HTR-8/SVneo (cell line): ENCODE measurements at regions not wholly inside any gene's neighbourhood (a gene's known extent, or its start where the extent isn't known, plus 50 kb on each side); places are given as distances from the start of the nearest gene placed in this dataset.
"Not testable (repeated sequence)": the region's sequence is repeated elsewhere in the genome, so short reads cannot be mapped to it uniquely, and the experiment has no call there.

ENCODE experiments used
- DNase-seq: peaks from one replicate; pipeline ENCODE4 v3.0.0; 2011; ENCODE audit warnings: low spot score, mixed read lengths; ENCODE audit not compliant: insufficient read length
- FAIRE-seq: peaks from 2 replicates; lab custom pipeline; 2011; peaks lifted over from hg19 to GRCh38; lab: Jason Lieb, UNC

DNA sequence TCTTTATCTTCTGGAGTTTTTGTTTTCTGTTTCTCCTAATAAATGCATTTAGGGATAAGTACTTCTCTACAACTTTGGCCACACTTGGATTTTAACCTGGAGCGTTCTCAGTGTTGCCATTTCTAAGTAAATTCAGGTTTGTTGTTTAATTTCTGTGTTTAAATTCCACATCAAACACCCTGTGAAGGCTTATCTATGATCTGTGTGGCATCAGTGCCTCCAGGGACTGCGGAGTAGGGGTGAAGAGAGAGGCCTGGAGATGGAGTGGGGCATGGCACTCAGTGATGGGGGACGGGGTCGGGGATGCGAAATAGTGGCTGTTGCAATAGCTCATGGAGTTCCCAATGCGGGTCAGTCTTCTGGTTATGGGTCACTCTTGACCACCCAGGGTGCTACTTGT lies 294.8 kb downstream of the HS3ST3B1 start:
- FAIRE-seq: no peak
- DNase-seq: no peak

DNA sequence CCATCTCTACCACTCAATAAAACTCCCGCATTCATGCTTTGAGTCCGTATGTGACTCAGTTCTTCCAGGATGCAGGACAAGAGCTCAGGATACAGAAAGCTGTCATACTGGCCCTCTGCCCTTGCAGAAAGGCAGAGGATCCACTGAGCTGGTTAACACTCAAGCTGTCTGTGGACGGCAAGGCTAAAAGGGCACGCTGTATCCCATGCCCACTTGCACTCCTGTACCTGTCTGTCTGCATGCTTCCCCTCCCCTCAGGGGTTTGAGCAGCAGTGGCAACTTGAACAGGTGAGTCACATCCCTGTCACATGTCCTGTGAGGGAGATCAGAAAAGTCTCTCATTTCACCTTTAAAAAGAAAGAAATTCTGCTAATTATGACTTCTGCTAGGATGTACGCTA lies 293.8 kb downstream of the HS3ST3B1 start:
- no peak for FAIRE-seq
- DNase-seq: no peak

DNA sequence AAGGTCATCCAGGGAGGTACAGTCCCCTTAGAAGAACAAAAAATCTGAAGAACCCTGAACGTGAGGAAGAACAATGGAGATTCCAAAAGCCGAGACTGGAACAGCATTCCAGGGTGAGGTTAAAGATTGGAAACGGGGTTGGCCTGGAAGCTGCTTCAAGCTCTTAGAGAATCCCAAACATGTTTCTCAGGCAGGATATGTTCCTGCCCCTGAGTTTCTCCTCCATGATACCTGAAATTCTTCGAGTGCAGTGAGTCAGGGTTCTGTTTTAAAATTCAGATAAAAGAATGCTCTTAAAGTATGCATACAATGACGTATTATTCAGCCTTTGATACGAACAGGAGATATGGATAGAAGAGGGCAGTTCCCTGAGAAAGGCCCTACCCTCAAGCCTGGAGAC lies 293.1 kb downstream of the HS3ST3B1 start:
- FAIRE-seq: no peak

DNA sequence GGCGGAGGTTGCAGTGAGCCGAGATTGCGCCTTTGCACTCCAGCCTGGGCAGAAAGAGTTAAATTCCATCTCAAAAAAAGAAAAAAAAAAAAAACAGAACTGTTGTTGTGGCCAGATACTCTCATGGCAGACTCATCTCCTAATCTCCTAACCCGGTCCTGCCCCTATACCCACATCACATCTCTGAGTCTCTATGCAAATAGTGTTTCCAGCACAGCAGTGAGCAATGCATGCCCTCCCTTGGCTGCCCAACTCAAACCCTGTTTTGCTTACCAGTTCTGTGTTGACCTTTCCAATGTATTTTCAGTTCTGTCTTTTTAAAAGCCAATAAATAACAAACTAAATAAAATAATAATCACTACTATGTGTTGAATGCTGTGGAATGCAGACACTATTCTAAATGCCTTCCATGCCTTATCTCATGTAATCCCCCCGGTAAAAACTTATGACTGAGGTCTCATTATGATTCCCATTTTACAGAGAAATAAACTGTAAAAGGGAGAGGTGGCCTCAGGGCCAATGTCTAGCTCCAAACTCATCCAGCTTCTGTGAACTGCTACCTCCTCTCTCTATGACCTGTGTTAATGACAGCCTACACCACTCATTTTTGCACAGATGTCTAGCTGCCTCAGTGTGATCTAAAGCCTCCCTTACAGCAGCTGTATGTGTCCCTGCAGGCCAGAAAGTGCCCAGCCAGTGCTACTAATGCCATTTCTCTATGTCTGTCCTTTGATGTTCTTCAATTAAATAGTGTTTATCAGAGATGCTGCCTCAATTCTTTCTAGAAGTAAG lies 289.8 kb downstream of the HS3ST3B1 start:
- FAIRE-seq (no peak), DNase-seq (no peak)

More for the DNA sequence above, 293.1 kb downstream of the HS3ST3B1 start:
- no peak for DNase-seq

DNA sequence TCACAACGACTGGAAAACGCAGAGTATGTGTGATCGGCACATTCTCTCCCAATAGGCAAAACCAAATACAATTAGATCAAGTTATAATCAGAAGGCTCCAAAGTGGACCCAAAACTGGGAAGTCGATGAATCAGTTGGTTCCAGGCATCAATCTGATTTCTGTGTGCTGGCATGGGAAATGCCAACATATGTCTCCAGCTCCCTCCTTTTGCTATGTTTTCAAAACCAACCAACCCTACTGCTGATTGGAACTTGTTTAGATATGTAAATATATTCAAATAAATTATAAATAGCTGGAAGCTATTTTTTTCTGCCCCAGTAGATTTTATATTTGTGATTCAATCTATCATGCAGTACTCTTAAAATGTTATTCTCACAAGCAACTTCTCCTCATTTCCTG lies 284.2 kb downstream of the HS3ST3B1 start:
- FAIRE-seq (no peak), DNase-seq (no peak)

DNA sequence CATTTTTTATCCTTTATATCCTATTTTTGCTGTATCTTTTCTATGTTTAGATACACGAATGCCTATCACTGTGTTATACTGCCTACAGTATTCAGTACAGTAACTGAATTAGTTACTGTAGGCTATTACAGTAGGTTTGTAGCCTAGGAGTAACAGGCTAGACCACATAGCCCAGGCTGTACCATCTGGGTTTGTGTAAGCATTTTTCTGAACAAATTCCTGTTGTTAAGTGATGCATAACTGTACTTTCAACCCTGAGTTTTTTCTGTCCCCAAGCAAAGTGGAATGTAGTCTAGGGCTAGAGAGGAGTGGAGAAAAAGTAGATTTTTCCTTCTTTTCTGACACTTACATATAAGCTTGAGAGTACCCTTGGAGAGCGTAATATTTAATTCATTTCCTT lies 282.1 kb downstream of the HS3ST3B1 start:
- FAIRE-seq: no peak
- DNase-seq: no peak

DNA sequence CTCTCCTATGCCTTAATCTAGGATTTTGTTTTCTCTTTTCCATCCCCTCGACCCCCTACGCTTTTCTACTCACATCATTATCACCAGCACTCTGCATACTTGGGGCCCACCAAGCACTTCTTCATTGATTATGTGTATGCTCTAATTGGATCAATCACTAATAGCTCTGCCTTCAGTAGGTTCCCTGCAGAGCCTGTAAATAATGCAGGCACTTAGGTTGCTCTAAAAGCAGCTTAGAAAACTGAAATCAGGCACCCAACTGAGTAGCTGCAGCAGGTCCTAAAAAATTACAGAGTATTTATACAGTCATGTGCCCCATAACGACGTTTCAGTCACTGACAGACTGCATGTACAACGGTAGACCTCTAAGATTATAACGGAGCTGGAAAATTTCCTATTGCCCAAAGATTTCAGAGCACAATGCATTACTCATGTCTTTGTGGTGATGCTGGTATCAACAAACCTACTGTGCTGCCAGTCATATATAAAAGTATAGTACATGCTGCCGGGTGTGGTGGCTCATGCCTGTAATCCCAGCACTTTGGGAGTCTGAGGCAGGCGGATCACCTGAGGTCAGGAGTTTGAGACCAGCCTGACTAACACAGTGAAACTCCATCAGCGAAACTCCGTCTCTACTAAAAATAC lies 280.4 kb downstream of the HS3ST3B1 start:
- DNase-seq (no peak), FAIRE-seq (no peak)

DNA sequence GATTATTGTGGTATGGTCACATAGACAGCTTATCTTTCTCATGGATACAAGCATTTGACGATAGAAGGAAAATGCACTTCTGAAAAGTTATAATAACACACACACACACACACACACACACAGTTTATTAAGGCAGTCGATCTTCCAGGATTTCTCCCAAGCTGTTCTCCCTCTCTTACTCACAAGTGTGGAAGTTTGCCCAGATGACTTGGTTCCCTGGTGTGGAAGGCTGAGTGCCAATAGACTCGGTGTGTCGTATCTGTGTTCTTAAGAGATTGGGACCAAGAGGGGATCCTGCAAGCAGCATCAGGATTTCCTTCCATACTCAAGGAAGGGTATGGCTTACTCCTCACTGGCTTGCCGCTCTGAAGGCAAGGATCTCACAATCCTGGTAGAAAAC lies 279.6 kb downstream of the HS3ST3B1 start:
- no peak for DNase-seq

DNA sequence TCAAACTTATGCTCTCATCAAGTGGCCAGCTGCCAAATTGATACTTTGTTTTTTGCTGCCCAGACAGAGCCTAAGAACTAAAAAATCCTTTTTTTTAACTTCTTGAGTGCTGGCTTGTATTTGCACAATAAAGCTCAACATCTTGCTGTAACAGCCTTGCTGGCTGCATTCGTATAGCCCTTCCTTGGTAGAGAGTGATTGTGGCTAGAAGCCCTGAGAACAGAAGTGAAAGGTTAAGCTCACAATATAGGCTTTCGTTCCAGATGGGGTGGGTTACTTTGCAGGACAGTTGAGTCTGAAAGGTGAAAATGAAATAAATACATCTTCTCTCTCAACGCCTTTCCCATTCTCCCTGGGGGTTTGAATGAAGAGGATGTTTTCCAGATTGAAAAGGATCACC lies 278.8 kb downstream of the HS3ST3B1 start:
- DNase-seq: no peak
- FAIRE-seq: no peak

More for the DNA sequence above, 279.6 kb downstream of the HS3ST3B1 start:
- no peak for FAIRE-seq

DNA sequence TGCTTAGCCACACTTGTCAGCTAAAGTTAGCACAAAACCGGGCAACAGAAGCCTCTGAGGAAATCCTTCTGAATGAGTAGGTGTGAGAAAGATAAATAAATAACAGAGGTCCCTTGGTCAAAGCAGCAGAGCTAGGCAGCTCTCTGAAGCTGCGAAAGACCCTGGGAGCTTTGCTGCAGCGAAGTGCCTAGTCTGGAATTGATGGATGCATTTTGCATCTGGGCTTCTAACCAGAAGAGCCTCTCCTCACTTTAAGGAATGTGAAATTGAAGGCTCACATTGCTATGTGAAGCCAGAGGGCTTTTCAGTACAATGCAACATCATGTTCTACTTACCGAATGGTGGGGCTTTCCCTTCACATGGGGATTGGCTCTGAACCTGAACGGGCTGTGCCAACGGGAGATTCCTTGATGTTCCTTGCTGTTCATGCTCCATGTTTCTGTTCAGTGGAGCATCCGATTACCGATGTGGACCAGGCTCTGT lies 274.6 kb downstream of the HS3ST3B1 start:
- no peak for FAIRE-seq
- no peak for DNase-seq

DNA sequence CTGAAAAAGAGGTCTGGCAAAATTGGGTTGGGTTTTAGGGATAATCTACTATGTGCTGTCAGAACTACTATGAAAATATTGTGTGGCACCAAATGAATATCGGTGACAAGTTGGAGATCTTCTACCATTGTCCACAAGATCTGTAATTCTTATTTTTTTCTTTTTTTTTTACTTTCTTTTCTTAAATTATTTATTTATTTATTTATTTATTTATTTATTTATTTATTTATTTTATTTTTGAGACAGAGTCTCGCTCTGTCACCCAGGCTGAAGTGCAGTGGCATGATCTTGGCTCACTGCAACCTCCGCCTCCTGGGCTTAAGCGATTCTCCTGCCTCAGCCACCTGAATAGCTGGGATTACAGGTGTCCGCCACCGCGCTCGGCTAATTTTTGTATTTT lies 259.4 kb downstream of the HS3ST3B1 start:
- not testable (repeated sequence) for DNase-seq, FAIRE-seq

DNA sequence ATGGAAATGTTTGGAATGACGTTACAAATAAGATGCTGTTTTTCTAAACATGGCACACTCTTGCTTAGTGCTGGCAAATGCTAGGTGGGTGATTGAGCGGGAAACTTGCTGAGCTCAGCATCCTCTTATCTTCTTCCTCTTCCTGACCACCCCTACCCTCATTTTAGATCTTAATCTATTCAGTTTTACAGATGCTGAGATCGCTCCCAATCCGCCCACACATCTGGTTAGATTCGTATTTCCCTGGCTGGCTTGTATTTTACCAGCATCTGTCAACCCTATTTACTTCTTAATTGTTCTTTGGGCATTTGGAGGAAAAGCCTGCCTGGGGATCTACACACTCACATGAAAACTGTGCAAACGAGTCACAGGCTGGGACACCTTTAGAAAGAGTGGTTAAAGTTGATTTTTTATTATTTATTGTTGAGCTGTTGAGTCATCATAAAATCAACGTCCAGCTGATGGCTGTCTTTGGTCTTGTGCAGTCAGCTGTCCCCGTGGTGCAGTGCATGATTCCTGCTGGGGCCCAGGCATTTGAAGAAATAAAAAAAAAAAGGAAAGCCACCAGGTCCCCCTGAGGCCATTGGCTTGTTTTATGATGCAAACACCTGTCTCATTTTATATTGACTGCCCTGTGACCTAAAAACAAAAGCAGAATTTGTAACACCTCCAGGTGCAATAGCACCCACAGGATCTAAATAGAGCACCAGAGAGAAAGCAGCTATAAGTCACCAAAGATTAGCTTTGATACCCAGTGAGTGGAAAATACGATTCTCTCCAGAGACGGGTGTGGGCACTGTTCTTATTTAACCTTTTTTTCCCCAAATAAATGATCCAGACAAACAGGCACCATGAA lies 258.6 kb downstream of the HS3ST3B1 start:
- no peak for FAIRE-seq
- DNase-seq: no peak

DNA sequence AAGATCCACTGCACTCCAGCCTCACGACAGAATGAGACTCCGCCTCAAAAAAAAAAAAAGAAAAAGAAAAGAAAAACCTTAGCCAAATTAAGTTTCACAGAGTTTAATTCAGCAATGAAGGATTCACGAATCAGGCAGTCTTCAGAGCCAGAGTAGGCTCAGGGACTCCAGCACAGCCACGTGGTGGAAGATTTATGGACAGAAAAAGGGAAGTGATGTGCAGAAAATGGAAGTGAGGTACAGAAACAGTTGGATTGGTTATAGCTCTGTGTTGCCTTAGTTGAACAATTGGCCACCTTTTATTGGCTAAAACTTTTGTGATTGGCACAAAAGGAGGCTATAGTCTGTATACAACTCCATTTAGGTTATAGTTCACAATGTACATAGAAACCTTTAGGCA lies 256.6 kb downstream of the HS3ST3B1 start:
- no peak for FAIRE-seq
- DNase-seq: no peak

DNA sequence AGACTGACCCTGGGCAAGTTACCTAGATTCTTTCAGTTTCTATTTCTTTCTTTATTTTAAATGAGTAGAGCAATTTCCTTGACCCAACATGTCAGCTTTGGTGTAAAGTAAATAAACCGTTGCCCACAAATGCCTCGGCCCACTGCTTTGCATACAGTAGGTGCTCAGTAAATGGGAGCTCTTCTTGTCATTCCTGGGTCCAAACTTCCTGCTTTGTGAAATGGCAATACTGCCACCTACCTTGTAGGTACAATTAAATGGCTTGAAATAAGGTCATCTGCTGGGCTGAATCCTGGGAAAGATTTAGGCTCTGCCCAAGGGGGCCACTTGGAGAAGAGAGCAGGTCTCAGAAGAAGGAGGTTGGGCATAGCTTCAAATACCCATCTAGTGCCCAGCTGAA lies 253.0 kb downstream of the HS3ST3B1 start:
- DNase-seq (no peak), FAIRE-seq (no peak)

DNA sequence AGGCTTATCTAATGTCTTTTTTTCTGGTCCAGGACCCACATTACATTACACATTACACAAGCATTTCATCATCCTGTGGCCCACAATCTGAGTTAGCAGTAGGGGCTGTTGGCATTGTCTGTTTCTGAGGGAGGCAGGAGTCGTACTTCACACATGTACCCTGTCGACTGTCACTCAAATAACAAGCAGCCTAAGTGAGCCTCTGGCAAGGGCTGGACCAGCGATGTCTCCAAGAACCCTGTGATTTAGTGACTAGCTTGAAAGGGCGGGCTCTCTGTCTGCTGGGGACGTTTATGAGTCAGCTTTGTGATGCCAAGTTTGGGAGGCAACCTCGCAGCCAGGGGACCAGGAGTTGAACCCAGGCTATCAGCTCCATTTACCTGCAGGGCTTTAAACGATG lies 251.4 kb downstream of the HS3ST3B1 start:
- DNase-seq (no peak), FAIRE-seq (no peak)

DNA sequence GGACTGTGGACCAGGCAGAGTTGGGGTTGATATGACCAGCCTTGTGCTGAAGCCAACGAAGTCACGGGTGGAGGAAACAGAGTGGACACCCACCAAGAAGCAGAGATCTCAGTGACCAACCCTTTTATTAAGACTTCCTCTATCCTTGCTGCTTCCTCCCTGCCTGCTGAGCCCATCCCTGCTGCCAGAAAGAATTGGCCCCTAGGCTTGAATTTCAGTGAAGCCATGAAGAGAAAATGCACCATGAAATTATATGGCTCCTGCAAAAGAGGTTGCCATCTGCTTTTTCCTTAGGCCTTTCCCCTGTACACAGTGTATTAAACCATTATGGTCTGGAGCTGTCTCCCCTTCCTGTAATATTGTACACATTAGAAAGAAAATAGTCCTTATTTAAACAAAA lies 246.7 kb downstream of the HS3ST3B1 start:
- FAIRE-seq (no peak), DNase-seq (no peak)

DNA sequence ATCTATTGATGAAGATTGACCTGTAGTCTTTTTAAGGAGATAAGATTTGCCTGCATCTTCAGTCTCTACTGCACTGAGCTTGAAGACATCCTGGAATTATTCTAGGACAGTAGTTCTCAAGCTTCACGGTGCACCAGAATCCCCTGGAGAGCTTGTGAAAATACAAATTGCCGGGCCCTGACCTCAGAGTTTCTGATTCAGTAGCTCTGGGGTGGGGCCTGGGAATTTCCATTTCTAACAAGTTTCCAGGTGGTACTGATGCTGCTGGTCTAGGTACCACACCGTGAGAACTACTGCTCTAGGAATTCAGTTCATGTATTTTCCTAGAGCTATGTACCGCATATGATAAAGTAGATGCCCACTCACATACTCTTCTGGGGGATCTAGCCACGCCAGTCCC lies 246.1 kb downstream of the HS3ST3B1 start:
- FAIRE-seq (no peak), DNase-seq (no peak)

DNA sequence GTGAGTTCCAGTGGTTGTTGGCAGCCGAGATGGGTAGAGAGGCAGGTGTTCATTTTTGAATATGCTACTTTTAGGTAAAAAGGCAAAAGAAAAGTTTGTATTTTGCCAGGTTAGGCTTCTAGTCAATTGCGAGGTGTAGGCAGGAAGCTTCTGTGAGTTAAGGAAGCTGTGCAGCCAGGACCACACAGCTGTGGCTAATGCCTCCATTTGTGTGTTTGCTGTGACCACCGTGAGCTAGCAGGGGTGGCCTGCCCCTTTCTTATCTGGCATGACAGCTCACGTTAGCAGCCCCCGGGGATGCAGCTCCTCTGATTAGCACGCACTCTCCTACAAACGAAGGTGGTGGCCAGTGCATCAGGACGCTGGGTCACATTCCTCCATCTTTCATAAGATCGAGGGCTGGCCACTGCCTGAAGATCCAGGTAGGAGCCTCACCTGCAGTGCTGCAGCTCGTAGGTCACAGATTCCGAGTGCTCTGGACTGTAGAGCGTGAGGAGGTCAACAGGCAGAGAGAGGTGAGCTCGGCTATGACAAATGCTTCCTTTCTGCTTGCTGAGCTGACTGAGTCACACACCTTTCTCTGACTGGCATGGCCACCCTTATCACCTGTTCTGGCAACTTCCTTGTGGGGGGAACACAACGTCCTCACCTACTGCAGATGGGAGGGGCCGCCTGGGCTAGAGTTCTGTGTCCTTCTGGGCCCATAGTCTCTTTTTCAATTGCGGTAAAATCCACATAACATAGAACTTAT lies 244.4 kb downstream of the HS3ST3B1 start:
- DNase-seq: no peak
- FAIRE-seq: no peak

DNA sequence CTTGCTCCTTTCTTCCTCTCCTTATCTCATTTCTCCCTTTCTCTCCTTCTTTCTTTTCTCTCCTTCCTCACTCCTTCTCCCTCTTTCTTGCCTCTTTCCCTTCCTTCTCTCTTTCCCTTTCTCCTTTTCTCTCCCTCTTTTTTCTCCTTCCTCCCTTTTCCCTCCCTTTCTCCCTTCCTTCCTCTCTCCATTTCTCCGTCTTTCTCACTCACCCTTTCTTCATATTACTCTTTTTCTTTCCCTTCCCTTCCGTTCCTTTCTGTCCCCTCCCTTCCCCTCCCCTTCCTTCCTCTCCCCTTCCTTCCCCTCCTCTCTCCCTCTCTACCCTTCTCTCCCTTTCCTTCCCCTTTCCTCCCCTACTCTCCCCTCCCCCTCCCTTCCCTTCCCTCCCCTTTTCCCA lies 240.8 kb downstream of the HS3ST3B1 start:
- no peak for FAIRE-seq

DNA sequence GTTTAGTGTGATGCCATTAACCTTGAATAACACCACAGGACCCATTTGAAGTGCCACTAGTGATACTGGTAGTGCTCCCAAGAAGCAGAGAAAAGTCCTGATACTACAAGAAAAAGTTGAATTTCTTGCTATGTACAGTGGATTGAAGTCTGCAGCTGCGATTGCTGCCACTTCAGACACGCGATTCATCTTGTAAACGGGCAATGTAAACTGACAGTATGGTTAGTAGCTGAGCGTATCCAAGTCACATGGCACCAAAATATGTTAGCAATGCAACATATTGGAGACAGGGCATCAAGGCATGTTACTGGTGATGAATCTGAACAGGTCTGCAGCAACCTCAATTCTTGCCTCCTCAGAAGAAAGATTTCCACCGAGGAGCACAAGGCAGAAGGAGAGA lies 238.9 kb downstream of the HS3ST3B1 start:
- FAIRE-seq (no peak), DNase-seq (no peak)

More for the DNA sequence above, 240.8 kb downstream of the HS3ST3B1 start:
- no peak for DNase-seq
